CD14-positive monocyte (primary cell): ENCODE measurements at regions not wholly inside any gene's neighbourhood (a gene's known extent, or its start where the extent isn't known, plus 50 kb on each side); places are given as distances from the start of the nearest gene placed in this dataset.
"Not testable (repeated sequence)": the region's sequence is repeated elsewhere in the genome, so short reads cannot be mapped to it uniquely, and the experiment has no call there.

Experiments used
- DNase-seq, 3 donors: peaks; one replicate each; pipeline ENCODE4 v3.0.0-alpha.2; 2011 to 2022
- H2AFZ ChIP-seq: 2 replicates; pipeline ENCODE4 v1.6.0; 2012; ENCODE audit warnings: mild to moderate bottlenecking, low read depth, low read length, inconsistent platforms; ENCODE audit not compliant: insufficient read depth, poor library complexity, severe bottlenecking
- H3K27ac ChIP-seq, 2 donors: 1 replicate in 1 of 2; 2 replicates in 1 of 2; pipeline ENCODE4 v1.5.1; 2012 to 2013; ENCODE audit warnings: low read length in 2 of 2, control low read depth in 1 of 2, inconsistent platforms in 1 of 2, low read depth in 1 of 2, mild to moderate bottlenecking in 1 of 2
- H3K27me3 ChIP-seq, 2 donors: one replicate each; pipeline versions ENCODE4 v1.6.0 to v1.6.1; 2011 to 2013; ENCODE audit warnings: low read length in 2 of 2; ENCODE audit not compliant: control insufficient read depth in 2 of 2, insufficient read depth in 2 of 2
- H3K36me3 ChIP-seq, 2 donors: replicated peaks in 1 of 2; 1 replicate in 1 of 2; 2 replicates in 1 of 2; pipeline versions ENCODE4 v1.5.1 to v1.6.1; 2012 to 2013; ENCODE audit warnings: low read length in 2 of 2, control low read depth in 1 of 2, inconsistent platforms in 1 of 2, mild to moderate bottlenecking in 1 of 2; ENCODE audit not compliant: insufficient read depth in 2 of 2, control insufficient read depth in 1 of 2
- H3K4me1 ChIP-seq, 2 donors: 1 replicate in 1 of 2; 2 replicates in 1 of 2; pipeline versions ENCODE4 v1.5.1 to v1.6.1; 2012 to 2013; ENCODE audit warnings: low read length in 2 of 2, control low read depth in 1 of 2, inconsistent platforms in 1 of 2, mild to moderate bottlenecking in 1 of 2, moderate library complexity in 1 of 2; ENCODE audit not compliant: insufficient read depth in 2 of 2, control insufficient read depth in 1 of 2
- H3K4me2 ChIP-seq: replicated peaks from 2 replicates; pipeline ENCODE3; 2012; ENCODE audit warnings: low read length, moderate library complexity, mild to moderate bottlenecking; ENCODE audit not compliant: poor library complexity, severe bottlenecking; ENCODE audit errors: extremely low read depth
- H3K4me3 ChIP-seq, 3 experiments: fragments of 200-600 bp in 1 of 3; sonication (generic) in 1 of 3; replicated peaks in 1 of 3; 1 replicate in 2 of 3; 2 replicates in 1 of 3; pipeline ENCODE4 v1.5.1; 2011 to 2013; ENCODE audit warnings: low read length in 3 of 3, mild to moderate bottlenecking in 3 of 3, control low read depth in 2 of 3, low read depth in 2 of 3, inconsistent platforms in 1 of 3, moderate library complexity in 1 of 3
- H3K79me2 ChIP-seq: 2 replicates; pipeline ENCODE4 v1.6.0; 2012; ENCODE audit warnings: mild to moderate bottlenecking, control low read depth, inconsistent platforms, low read length, moderate library complexity; ENCODE audit not compliant: insufficient read depth
- H3K9ac ChIP-seq: 2 replicates; pipeline ENCODE4 v1.6.0; 2017; ENCODE audit warnings: low read length, mild to moderate bottlenecking; ENCODE audit not compliant: insufficient read depth, poor library complexity, severe bottlenecking
- H3K9me3 ChIP-seq, 2 donors: replicated peaks in 1 of 2; 1 replicate in 1 of 2; 2 replicates in 1 of 2; pipeline versions ENCODE4 v1.5.1 to v1.6.1; 2012 to 2013; ENCODE audit warnings: low read length in 2 of 2, control low read depth in 1 of 2; ENCODE audit not compliant: control insufficient read depth in 1 of 2, insufficient read depth in 1 of 2
- H4K20me1 ChIP-seq: 2 replicates; pipeline ENCODE4 v1.6.0; 2012; ENCODE audit warnings: mild to moderate bottlenecking, low read length, control low read depth, moderate library complexity; ENCODE audit not compliant: insufficient read depth
- H3K27ac Mint-ChIP-seq, 7 donors: one replicate each; pipeline ENCODE4 v1.8.0; 2020; ENCODE audit warnings: mild to moderate bottlenecking in 7 of 7, mixed read lengths in 7 of 7, moderate library complexity in 6 of 7, inconsistent platforms in 2 of 7
- H3K27me3 Mint-ChIP-seq, 3 donors: one replicate each; pipeline ENCODE4 v1.8.0; 2021 to 2022; ENCODE audit warnings: low read depth in 3 of 3, mild to moderate bottlenecking in 3 of 3, mixed read lengths in 3 of 3, moderate library complexity in 3 of 3, inconsistent platforms in 1 of 3
- H3K36me3 Mint-ChIP-seq, 2 donors: one replicate each; pipeline ENCODE4 v1.8.0; 2020; ENCODE audit warnings: mixed read lengths in 2 of 2, inconsistent platforms in 1 of 2, mild to moderate bottlenecking in 1 of 2
- H3K4me1 Mint-ChIP-seq: one replicate; pipeline ENCODE4 v1.8.0; 2020; ENCODE audit warnings: mild to moderate bottlenecking, mixed read lengths
- H3K4me3 Mint-ChIP-seq, 2 donors: one replicate each; pipeline ENCODE4 v1.8.0; 2020; ENCODE audit warnings: mild to moderate bottlenecking in 2 of 2, mixed read lengths in 2 of 2, moderate library complexity in 1 of 2
- H3K9me3 Mint-ChIP-seq, 7 donors: one replicate each; pipeline ENCODE4 v1.8.0; 2020 to 2022; ENCODE audit warnings: mixed read lengths in 7 of 7, mild to moderate bottlenecking in 6 of 7, moderate library complexity in 6 of 7, inconsistent platforms in 2 of 7
- CTCF ChIP-seq: fragments of 200-600 bp; IDR thresholded peaks from one replicate; pipeline ENCODE4 v1.8.0; 2022; ENCODE audit warnings: antibody characterized with exemption, mild to moderate bottlenecking
- WGBS: methylation state at CpG from one replicate; pipeline ENCODE4 v1.1.5; 2013; ENCODE audit warnings: missing lambda C conversion rate; ENCODE audit not compliant: insufficient coverage; 5-methylcytosine and 5-hydroxymethylcytosine counted together
- intact Hi-C, 2 donors: fragments of 100-400 bp; cut with micrococcal nuclease; formaldehyde crosslinking; loops; one replicate each; pipeline versions ENCODE4 v1.15.0 to v1.15.1; 2023

GRCh38 chr1:173393659-173394000 is 83.5 kb upstream of the PRDX6 start:
- no peak for DNase-seq
- no peaks in the 10 kb centered on the region for H3K4me1 Mint-ChIP-seq
- no peaks in the 10 kb centered on the region for H3K36me3 Mint-ChIP-seq
- TF ChIP-seq CTCF = no peak
- Histone ChIP-seq H3K27ac (no peak overlapping the region), H3K4me1 (no peaks in the 10 kb centered on the region), H3K36me3 (no peaks in the 10 kb centered on the region), H3K4me3 (no peak overlapping the region), H2AFZ (no peak overlapping the region), H3K9ac (no peak overlapping the region), H4K20me1 (no peaks in the 10 kb centered on the region), H3K27me3 (no peaks in the 10 kb centered on the region), H3K4me2 (no peak overlapping the region), H3K79me2 (no peaks in the 10 kb centered on the region), H3K9me3 (no peaks in the 10 kb centered on the region)
- no peaks in the 10 kb centered on the region for H3K27me3 Mint-ChIP-seq
- peaks cover 0 to 3% (median 0%) of the 10 kb centered on the region in 7 donors for H3K9me3 Mint-ChIP-seq
- H3K4me3 Mint-ChIP-seq = no peak overlapping the region
- WGBS = no CpG with 5 or more reads among the region's 1 CpG
- intact Hi-C loops = no loop called here
- no peak overlapping the region for H3K27ac Mint-ChIP-seq

- H3K9ac ChIP-seq, H3K36me3 Mint-ChIP-seq, H3K4me1 Mint-ChIP-seq, intact Hi-C loops, H3K79me2 ChIP-seq, H4K20me1 ChIP-seq, H3K27ac ChIP-seq, H3K4me1 ChIP-seq, H3K27me3 Mint-ChIP-seq, H3K4me3 Mint-ChIP-seq, H2AFZ ChIP-seq, H3K36me3 ChIP-seq, H3K9me3 Mint-ChIP-seq, H3K27ac Mint-ChIP-seq, H3K4me2 ChIP-seq, H3K4me3 ChIP-seq, H3K9me3 ChIP-seq, DNase-seq, H3K27me3 ChIP-seq: not testable (repeated sequence)
Measured at GRCh38 chr1:173394813-173395212, 82.3 kb upstream of the PRDX6 start.
